SK-N-SH treated with all-trans-retinoic acid at 6 μM for 48 hours (cell line): ENCODE measurements at regions not wholly inside any gene's neighbourhood (a gene's known extent, or its start where the extent isn't known, plus 50 kb on each side); places are given as distances from the start of the nearest gene placed in this dataset.

Source experiments
- ARNTL ChIP-seq: fragments of 450-650 bp; formaldehyde crosslinking; IDR thresholded peaks from 2 replicates; pipeline ENCODE4 v1.5.0; 2020; ENCODE audit warnings: low read depth, mild to moderate bottlenecking, moderate library complexity, borderline replicate concordance
- CSDC2 ChIP-seq: fragments of 250-450 bp; sonication (Bioruptor Pico); IDR thresholded peaks from 2 replicates; pipeline ENCODE4 v1.5.0; 2020; ENCODE audit warnings: mild to moderate bottlenecking, moderate library complexity
- RARB ChIP-seq: fragments of 250-450 bp; sonication (Bioruptor Pico); IDR thresholded peaks from 2 replicates; pipeline ENCODE4 v1.8.0; 2021; ENCODE audit warnings: mild to moderate bottlenecking, moderate library complexity

DNA sequence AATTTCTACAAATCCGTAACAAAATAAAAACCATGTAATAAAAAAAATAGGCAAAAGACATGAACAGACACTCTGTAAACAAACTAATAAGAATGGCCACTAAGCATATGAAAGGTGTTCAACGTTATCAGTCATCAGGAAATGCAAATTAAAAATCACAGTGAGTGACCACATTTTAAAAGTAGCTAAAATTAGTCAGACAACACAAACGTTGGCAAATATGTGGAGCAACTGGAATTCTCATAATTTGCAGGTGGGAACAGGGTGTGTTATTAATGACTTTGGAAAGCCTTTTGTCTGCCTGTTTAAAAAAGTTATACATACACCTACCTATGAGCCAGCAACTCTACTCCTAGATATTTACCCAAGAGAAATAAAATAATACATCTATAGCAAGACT is 164.4 kb downstream of the RMI1 start:
- no peak for TF ChIP-seq RARB
- TF ChIP-seq CSDC2 (CRISPR knock-in tag), result no peak
- no peak for TF ChIP-seq ARNTL (CRISPR knock-in tag)
